Adrenal gland (tissue), 9 donors: ENCODE measurements at regions not wholly inside any gene's neighbourhood (a gene's known extent, or its start where the extent isn't known, plus 50 kb on each side); places are given as distances from the start of the nearest gene placed in this dataset.

Experiments used
- DNase-seq, 7 donors: peaks; one replicate each; pipeline ENCODE4 v3.0.0-alpha.2; 2019 to 2020
- H3K27ac ChIP-seq, 5 donors: fragments of 200-600 bp; sonication (generic) in 4 of 5; 1 replicate in 3 of 5; 2 replicates in 2 of 5; pipeline versions ENCODE4 v1.5.1 to v1.8.0; 2016 to 2020; ENCODE audit warnings: mild to moderate bottlenecking in 1 of 5
- H3K27me3 ChIP-seq: fragments of 200-600 bp; 2 replicates; pipeline ENCODE4 v1.8.0; 2021
- H3K36me3 ChIP-seq, 2 donors: fragments of 200-600 bp; replicated peaks in 1 of 2; 1 replicate in 1 of 2; 2 replicates in 1 of 2; pipeline versions ENCODE4 v1.5.1 to v1.8.0; 2018 to 2022
- H3K4me1 ChIP-seq, 2 donors: fragments of 200-600 bp; replicated peaks in 1 of 2; 1 replicate in 1 of 2; 2 replicates in 1 of 2; pipeline versions ENCODE4 v1.5.1 to v1.8.0; 2018 to 2021
- H3K4me3 ChIP-seq, 4 donors: fragments of 200-600 bp; sonication (generic) in 3 of 4; one replicate each; pipeline ENCODE4 v1.5.1; 2016 to 2018
- H3K9me3 ChIP-seq, 3 donors: fragments of 200-600 bp; sonication (generic) in 1 of 3; replicated peaks in 1 of 3; 1 replicate in 2 of 3; 2 replicates in 1 of 3; pipeline versions ENCODE4 v1.5.1 to v1.8.0; 2016 to 2021
- POLR2A ChIP-seq, 2 donors: fragments of 450-650 bp; IDR thresholded peaks; one replicate each; pipeline ENCODE4 v1.6.1; 2017; ENCODE audit warnings: antibody characterized with exemption in 2 of 2, mild to moderate bottlenecking in 2 of 2, moderate library complexity in 1 of 2
- WGBS, 4 donors: extraction: QIAGEN DNeasy Blood & Tissue Kit in 2 of 4; methylation state at CpG; one replicate each; pipeline versions ENCODE4 v1.1.5 to v1.1.7; 2013 to 2017; 5-methylcytosine and 5-hydroxymethylcytosine counted together
- intact Hi-C, 2 donors: fragments of 100-400 bp; cut with DNase I; formaldehyde crosslinking; loops; one replicate each; pipeline versions ENCODE4 v1.14.1 to v1.15.0; 2022 to 2023
- TF ChIP-seq, protein P1 (sequence below), 6 experiments: fragments of 450-650 bp in 4 of 6; fragments of 200-600 bp in 2 of 6; sonication (generic) in 1 of 6; IDR thresholded peaks; 1 replicate in 5 of 6; 2 replicates in 1 of 6; pipeline versions ENCODE4 v1.5.1 to v1.8.0; 2016 to 2021; ENCODE audit warnings: antibody characterized with exemption in 6 of 6, mild to moderate bottlenecking in 2 of 6, moderate library complexity in 1 of 6
- donor health status: healthy with polysubstance abuse.
- donor health status: Bipolar disorder and iron deficiency.
- donor health status: DM: yes; HTN: yes; CAD: no.
- donor health status: DM: no; HTN: no; CAD: no.
- donor health status: DM: no; HTN: no; CAD: no.

GRCh38 chr12:88880051-88880450 lies 299.8 kb upstream of the KITLG start:
- no peaks in the 10 kb centered on the region for H3K36me3 ChIP-seq
- no peak overlapping the region for H3K4me3 ChIP-seq
- WGBS, 4 donors, result 72 to 89% (median 75%) methylated on average over 2 of the region's 2 CpGs
- no peaks in the 10 kb centered on the region for H3K9me3 ChIP-seq
- intact Hi-C loops, result no loop called here
- no peaks in the 10 kb centered on the region for H3K27me3 ChIP-seq
- no peak for DNase-seq
- H3K4me1 ChIP-seq, result no peaks in the 10 kb centered on the region
- TF ChIP-seq, protein P1, sequence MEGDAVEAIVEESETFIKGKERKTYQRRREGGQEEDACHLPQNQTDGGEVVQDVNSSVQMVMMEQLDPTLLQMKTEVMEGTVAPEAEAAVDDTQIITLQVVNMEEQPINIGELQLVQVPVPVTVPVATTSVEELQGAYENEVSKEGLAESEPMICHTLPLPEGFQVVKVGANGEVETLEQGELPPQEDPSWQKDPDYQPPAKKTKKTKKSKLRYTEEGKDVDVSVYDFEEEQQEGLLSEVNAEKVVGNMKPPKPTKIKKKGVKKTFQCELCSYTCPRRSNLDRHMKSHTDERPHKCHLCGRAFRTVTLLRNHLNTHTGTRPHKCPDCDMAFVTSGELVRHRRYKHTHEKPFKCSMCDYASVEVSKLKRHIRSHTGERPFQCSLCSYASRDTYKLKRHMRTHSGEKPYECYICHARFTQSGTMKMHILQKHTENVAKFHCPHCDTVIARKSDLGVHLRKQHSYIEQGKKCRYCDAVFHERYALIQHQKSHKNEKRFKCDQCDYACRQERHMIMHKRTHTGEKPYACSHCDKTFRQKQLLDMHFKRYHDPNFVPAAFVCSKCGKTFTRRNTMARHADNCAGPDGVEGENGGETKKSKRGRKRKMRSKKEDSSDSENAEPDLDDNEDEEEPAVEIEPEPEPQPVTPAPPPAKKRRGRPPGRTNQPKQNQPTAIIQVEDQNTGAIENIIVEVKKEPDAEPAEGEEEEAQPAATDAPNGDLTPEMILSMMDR (IDR thresholded peaks at IDR 0.05), result no peak
- TF ChIP-seq POLR2A (IDR thresholded peaks at IDR 0.05), result no peak
- H3K27ac ChIP-seq, result no peak overlapping the region

DNA sequence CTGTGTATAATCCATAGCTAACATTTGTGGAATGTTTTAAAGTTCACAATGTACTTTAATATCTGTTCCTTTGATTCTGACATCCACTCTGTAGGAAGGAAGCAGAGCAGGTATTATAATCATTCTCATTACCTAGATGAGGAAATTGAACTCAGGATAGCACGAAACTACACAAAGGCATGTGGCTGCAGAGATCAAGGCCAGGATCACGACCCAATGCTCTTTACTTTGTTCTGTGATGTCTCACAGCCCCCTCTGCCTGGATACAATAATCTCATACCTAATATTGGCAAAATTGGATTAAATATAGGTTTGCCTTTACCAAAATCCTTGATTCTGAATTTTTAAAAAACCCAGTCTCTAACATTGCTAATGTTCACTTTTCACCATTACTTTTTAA lies 298.0 kb upstream of the KITLG start:
- no peak for TF ChIP-seq POLR2A (IDR thresholded peaks at IDR 0.05)
- TF ChIP-seq, protein P1 (IDR thresholded peaks at IDR 0.05), result no peak
- Histone ChIP-seq H3K4me3 (no peak overlapping the region), H3K27me3 (no peaks in the 10 kb centered on the region), H3K36me3 (no peaks in the 10 kb centered on the region), H3K4me1 (no peaks in the 10 kb centered on the region), H3K27ac (no peak overlapping the region), H3K9me3 (no peaks in the 10 kb centered on the region)
- DNase-seq, result no peak
- WGBS, 4 donors, result 56 to 72% (median 60%) methylated on average over 2 of the region's 2 CpGs
- intact Hi-C loops, result no loop called here

DNA sequence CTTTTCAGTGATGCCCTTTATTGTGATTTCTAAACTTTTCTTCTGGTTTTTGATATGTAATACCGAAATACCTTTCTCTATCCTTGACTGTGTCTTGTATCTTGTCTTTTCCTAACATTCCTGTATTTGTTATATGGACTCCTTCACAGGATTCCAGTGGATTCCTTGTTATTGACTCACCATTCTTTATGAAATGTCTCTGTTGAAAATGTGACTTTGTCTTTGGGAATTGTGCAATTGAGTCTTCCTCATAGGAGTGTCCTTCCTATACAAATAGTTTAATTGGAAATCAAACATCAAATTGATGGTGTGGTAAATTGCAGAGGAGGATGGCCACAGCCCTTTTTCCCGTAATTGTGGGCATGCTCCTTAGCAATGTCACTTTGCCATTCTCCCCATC lies 296.6 kb upstream of the KITLG start:
- no peaks in the 10 kb centered on the region for H3K36me3 ChIP-seq
- intact Hi-C loops, result no loop called here
- TF ChIP-seq POLR2A (IDR thresholded peaks at IDR 0.05), result no peak
- TF ChIP-seq, protein P1 (IDR thresholded peaks at IDR 0.05), result no peak
- 88 to 92% (median 90%) methylated on average over 2 of the region's 2 CpGs for WGBS, 4 donors
- H3K4me3 ChIP-seq, result no peak overlapping the region
- no peak overlapping the region for H3K27ac ChIP-seq
- no peak for DNase-seq
- H3K4me1 ChIP-seq, result no peaks in the 10 kb centered on the region
- H3K9me3 ChIP-seq, result no peaks in the 10 kb centered on the region
- H3K27me3 ChIP-seq, result no peaks in the 10 kb centered on the region

- TF ChIP-seq, protein P1 (IDR thresholded peaks at IDR 0.05), result no peak
- no peak for TF ChIP-seq POLR2A (IDR thresholded peaks at IDR 0.05)
- H3K27ac ChIP-seq, result no peak overlapping the region
- no peak for DNase-seq
- no peaks in the 10 kb centered on the region for H3K27me3 ChIP-seq
- WGBS, 4 donors, result 43 to 48% (median 45%) methylated on average over 3 of the region's 3 CpGs
- no peaks in the 10 kb centered on the region for H3K36me3 ChIP-seq
- H3K4me3 ChIP-seq, result no peak overlapping the region
- intact Hi-C loops, result no loop called here
- H3K9me3 ChIP-seq, result no peaks in the 10 kb centered on the region
- H3K4me1 ChIP-seq, result no peaks in the 10 kb centered on the region
These were observed 289.9 kb upstream of the KITLG start for GRCh38 chr12:88870000-88870737.
